GM12892 (cell line): ENCODE measurements at regions not wholly inside any gene's neighbourhood (a gene's known extent, or its start where the extent isn't known, plus 50 kb on each side); places are given as distances from the start of the nearest gene placed in this dataset.

ENCODE experiments used
- POLR2A ChIP-seq: IDR thresholded peaks from 2 replicates; pipeline ENCODE4 v1.6.1; 2011; ENCODE audit warnings: low read depth, low read length, control low read depth
- POLR2AphosphoS5 ChIP-seq: IDR thresholded peaks from 2 replicates; pipeline ENCODE4 v1.6.1; 2011; ENCODE audit warnings: low read depth, low read length, control low read depth

GRCh38 chr13:107441279-107441678 lies 774.1 kb downstream of the LIG4 start:
- TF ChIP-seq POLR2AphosphoS5 (no peak), POLR2A (no peak)
